Hepatocyte (in vitro differentiated cells): ENCODE measurements at regions not wholly inside any gene's neighbourhood (a gene's known extent, or its start where the extent isn't known, plus 50 kb on each side); places are given as distances from the start of the nearest gene placed in this dataset.

Experiments
- EZH2 ChIP-seq: fragments of 200-600 bp; sonication (generic); IDR thresholded peaks from 2 replicates; pipeline ENCODE4 v1.6.1; 2016; ENCODE audit warnings: antibody characterized with exemption, mild to moderate bottlenecking, borderline replicate concordance
- TF ChIP-seq, protein P1 (sequence below): fragments of 200-600 bp; sonication (generic); IDR thresholded peaks from 2 replicates; pipeline ENCODE4 v1.5.1; 2016; ENCODE audit warnings: antibody characterized with exemption, mild to moderate bottlenecking; ENCODE audit not compliant: poor library complexity

GRCh38 chr6:147999001-147999540, 343.6 kb upstream of the SASH1 start:
- TF ChIP-seq EZH2, result no peak
- TF ChIP-seq, protein P1, sequence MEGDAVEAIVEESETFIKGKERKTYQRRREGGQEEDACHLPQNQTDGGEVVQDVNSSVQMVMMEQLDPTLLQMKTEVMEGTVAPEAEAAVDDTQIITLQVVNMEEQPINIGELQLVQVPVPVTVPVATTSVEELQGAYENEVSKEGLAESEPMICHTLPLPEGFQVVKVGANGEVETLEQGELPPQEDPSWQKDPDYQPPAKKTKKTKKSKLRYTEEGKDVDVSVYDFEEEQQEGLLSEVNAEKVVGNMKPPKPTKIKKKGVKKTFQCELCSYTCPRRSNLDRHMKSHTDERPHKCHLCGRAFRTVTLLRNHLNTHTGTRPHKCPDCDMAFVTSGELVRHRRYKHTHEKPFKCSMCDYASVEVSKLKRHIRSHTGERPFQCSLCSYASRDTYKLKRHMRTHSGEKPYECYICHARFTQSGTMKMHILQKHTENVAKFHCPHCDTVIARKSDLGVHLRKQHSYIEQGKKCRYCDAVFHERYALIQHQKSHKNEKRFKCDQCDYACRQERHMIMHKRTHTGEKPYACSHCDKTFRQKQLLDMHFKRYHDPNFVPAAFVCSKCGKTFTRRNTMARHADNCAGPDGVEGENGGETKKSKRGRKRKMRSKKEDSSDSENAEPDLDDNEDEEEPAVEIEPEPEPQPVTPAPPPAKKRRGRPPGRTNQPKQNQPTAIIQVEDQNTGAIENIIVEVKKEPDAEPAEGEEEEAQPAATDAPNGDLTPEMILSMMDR, result no peak
